Uterus (tissue), 2 donors: ENCODE measurements at regions not wholly inside any gene's neighbourhood (a gene's known extent, or its start where the extent isn't known, plus 50 kb on each side); places are given as distances from the start of the nearest gene placed in this dataset.

Experiments used
- POLR2A ChIP-seq, 2 donors: fragments of 450-650 bp; IDR thresholded peaks; one replicate each; pipeline ENCODE4 v1.6.1; 2016; ENCODE audit warnings: antibody characterized with exemption in 2 of 2, mild to moderate bottlenecking in 1 of 2, moderate library complexity in 1 of 2
- TF ChIP-seq, protein P1 (sequence below), 4 experiments: fragments of 200-600 bp in 2 of 4; fragments of 450-650 bp in 2 of 4; sonication (generic) in 2 of 4; IDR thresholded peaks; one replicate each; pipeline ENCODE4 v1.5.1; 2016 to 2019; ENCODE audit warnings: antibody characterized with exemption in 4 of 4, mild to moderate bottlenecking in 2 of 4, moderate library complexity in 1 of 4

DNA sequence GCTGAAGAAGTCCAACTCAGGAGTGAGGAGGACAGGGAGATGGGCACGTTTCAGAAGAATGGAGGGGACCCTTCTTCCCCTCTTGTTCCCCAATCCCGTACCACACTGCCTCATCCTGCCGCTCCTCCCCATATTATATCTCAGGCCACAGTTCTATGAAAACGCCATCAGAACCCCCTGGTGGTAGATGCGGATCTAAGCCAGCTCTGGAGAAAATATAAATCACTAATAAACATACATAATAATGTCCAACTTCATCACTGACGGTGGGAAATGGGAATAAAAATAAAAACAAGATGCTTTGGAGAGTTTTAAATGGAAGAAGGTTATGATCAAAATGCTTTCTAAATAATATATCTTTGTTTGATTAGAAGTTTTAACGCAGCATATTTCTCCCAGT is 400.3 kb downstream of the CADM1 start:
- TF ChIP-seq, protein P1, sequence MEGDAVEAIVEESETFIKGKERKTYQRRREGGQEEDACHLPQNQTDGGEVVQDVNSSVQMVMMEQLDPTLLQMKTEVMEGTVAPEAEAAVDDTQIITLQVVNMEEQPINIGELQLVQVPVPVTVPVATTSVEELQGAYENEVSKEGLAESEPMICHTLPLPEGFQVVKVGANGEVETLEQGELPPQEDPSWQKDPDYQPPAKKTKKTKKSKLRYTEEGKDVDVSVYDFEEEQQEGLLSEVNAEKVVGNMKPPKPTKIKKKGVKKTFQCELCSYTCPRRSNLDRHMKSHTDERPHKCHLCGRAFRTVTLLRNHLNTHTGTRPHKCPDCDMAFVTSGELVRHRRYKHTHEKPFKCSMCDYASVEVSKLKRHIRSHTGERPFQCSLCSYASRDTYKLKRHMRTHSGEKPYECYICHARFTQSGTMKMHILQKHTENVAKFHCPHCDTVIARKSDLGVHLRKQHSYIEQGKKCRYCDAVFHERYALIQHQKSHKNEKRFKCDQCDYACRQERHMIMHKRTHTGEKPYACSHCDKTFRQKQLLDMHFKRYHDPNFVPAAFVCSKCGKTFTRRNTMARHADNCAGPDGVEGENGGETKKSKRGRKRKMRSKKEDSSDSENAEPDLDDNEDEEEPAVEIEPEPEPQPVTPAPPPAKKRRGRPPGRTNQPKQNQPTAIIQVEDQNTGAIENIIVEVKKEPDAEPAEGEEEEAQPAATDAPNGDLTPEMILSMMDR (IDR thresholded peaks at IDR 0.05), result no peak
- no peak for TF ChIP-seq POLR2A (IDR thresholded peaks at IDR 0.05)
